ENCODE measurements at regions not wholly inside any gene's neighbourhood (a gene's known extent, or its start where the extent isn't known, plus 50 kb on each side); places are given as distances from the start of the nearest gene placed in this dataset.

- Histone ChIP-seq H3K27ac (no peak overlapping the region), H3K9me3 (ENCODE audit: severe bottlenecking) (peaks cover 6% of the 10 kb centered on the region), H3K36me3 (no peaks in the 10 kb centered on the region), H3K4me3 (ENCODE audit: low read depth, low read length) (no peak overlapping the region), H3K27me3 (ENCODE audit: insufficient read depth, low read depth, severe bottlenecking) (no peaks in the 10 kb centered on the region)
- no peak for DNase-seq
- TF ChIP-seq, protein P1, sequence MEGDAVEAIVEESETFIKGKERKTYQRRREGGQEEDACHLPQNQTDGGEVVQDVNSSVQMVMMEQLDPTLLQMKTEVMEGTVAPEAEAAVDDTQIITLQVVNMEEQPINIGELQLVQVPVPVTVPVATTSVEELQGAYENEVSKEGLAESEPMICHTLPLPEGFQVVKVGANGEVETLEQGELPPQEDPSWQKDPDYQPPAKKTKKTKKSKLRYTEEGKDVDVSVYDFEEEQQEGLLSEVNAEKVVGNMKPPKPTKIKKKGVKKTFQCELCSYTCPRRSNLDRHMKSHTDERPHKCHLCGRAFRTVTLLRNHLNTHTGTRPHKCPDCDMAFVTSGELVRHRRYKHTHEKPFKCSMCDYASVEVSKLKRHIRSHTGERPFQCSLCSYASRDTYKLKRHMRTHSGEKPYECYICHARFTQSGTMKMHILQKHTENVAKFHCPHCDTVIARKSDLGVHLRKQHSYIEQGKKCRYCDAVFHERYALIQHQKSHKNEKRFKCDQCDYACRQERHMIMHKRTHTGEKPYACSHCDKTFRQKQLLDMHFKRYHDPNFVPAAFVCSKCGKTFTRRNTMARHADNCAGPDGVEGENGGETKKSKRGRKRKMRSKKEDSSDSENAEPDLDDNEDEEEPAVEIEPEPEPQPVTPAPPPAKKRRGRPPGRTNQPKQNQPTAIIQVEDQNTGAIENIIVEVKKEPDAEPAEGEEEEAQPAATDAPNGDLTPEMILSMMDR (IDR thresholded peaks at IDR 0.05; ENCODE audit: low read depth, low read length): no peak
Observed at GRCh38 chr1:29725262-29725661, 488.9 kb downstream of the PTPRU start.

DNA sequence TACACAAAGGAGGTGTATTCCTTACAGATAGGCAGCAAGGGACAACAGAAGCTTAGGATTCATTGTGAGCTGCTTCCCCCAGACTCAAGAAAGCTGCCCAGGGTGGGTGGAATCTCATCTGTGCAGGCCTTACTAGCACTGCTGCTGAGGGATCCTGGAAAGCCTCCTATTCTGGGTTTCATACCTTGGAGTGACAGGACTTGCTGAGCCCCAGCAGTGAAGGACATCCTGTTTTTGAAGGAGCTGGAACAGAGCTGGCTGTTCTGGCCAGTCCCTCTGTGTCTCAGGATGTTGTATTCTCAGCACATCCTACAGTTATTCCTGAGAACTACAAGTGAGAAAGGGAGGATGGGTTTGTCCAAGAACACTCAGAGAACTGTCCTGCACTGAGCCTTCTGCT lies 486.3 kb downstream of the PTPRU start:
- Histone ChIP-seq H3K27me3 (ENCODE audit: insufficient read depth, low read depth, severe bottlenecking) (no peaks in the 10 kb centered on the region), H3K27ac (no peak overlapping the region), H3K9me3 (ENCODE audit: severe bottlenecking) (peaks cover 6% of the 10 kb centered on the region), H3K36me3 (no peaks in the 10 kb centered on the region), H3K4me3 (ENCODE audit: low read depth, low read length) (no peak overlapping the region)
- TF ChIP-seq, protein P1 (IDR thresholded peaks at IDR 0.05; ENCODE audit: low read depth, low read length): no peak
- DNase-seq: no peak

DNA sequence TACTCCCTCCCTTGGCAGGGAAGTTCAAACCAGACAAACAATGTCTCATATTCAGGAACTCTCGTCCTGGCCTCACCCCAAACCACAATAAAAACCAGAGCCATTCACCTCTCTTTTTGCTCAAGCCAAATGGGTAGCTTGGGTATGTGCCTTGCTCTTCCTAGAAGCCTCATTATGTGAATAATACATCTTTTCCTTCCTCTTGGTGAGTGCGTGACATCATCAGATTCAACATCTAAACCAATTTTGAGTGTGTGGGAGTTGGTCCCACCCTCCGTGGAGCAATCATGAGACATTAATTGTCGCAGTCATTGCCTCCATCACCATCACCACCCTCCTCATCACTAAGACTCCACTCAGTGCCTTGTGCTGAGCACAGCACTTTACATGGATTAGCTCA lies 482.9 kb downstream of the PTPRU start:
- Histone ChIP-seq H3K9me3 (ENCODE audit: severe bottlenecking) (peaks cover 8% of the 10 kb centered on the region), H3K36me3 (no peaks in the 10 kb centered on the region), H3K27ac (no peak overlapping the region), H3K27me3 (ENCODE audit: insufficient read depth, low read depth, severe bottlenecking) (no peaks in the 10 kb centered on the region), H3K4me3 (ENCODE audit: low read depth, low read length) (no peak overlapping the region)
- no peak for DNase-seq
- TF ChIP-seq, protein P1 (IDR thresholded peaks at IDR 0.05; ENCODE audit: low read depth, low read length): no peak

- H3K27me3 ChIP-seq (ENCODE audit: insufficient read depth, low read depth, severe bottlenecking): no peaks in the 10 kb centered on the region
- H3K9me3 ChIP-seq (ENCODE audit: severe bottlenecking): peaks cover 8% of the 10 kb centered on the region
- H3K4me3 ChIP-seq (ENCODE audit: low read depth, low read length): no peak overlapping the region
- no peaks in the 10 kb centered on the region for H3K36me3 ChIP-seq
- no peak overlapping the region for H3K27ac ChIP-seq
- no peak for DNase-seq
- TF ChIP-seq, protein P1 (IDR thresholded peaks at IDR 0.05; ENCODE audit: low read depth, low read length): no peak
Observed at GRCh38 chr1:29718791-29719190, 482.5 kb downstream of the PTPRU start.

DNA sequence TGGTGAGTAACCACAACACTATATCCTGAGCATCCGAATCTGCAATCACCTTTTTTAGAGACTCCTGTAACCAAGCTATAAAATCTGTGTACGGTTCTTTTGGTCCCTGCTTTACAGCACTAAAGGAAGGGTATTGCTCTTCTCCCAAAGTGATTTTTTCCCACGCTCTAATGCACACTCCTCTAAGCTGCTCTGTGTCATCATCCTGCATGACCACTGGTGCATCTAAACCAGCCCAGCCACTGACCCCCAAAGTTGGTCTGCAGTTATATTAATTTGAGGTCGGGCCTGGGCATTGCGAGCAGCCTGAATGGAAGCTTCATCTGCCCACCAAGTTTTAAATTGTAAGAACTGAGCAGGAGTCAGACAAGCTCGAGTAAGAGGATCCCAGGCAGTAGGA lies 480.0 kb downstream of the PTPRU start:
- TF ChIP-seq, protein P1 (IDR thresholded peaks at IDR 0.05; ENCODE audit: low read depth, low read length): no peak
- Histone ChIP-seq H3K27ac (no peak overlapping the region), H3K27me3 (ENCODE audit: insufficient read depth, low read depth, severe bottlenecking) (no peaks in the 10 kb centered on the region)

GRCh38 chr1:29713857-29714256 lies 477.5 kb downstream of the PTPRU start:
- H3K9me3 ChIP-seq (ENCODE audit: severe bottlenecking): peaks cover 2% of the 10 kb centered on the region

More for the DNA sequence above, 480.0 kb downstream of the PTPRU start:
- peaks cover 2% of the 10 kb centered on the region for H3K9me3 ChIP-seq (ENCODE audit: severe bottlenecking)
- no peaks in the 10 kb centered on the region for H3K36me3 ChIP-seq
- DNase-seq: no peak
- H3K4me3 ChIP-seq (ENCODE audit: low read depth, low read length): no peak overlapping the region

More at GRCh38 chr1:29713857-29714256, 477.5 kb downstream of the PTPRU start:
- DNase-seq: no peak
- no peaks in the 10 kb centered on the region for H3K27me3 ChIP-seq (ENCODE audit: insufficient read depth, low read depth, severe bottlenecking)
- no peak overlapping the region for H3K4me3 ChIP-seq (ENCODE audit: low read depth, low read length)
- no peak overlapping the region for H3K27ac ChIP-seq
- TF ChIP-seq, protein P1 (IDR thresholded peaks at IDR 0.05; ENCODE audit: low read depth, low read length): 0 out of 2 replicates have a peak, but pooled peaks have one; percentile 13
- no peaks in the 10 kb centered on the region for H3K36me3 ChIP-seq
